GM12872 (cell line): ENCODE measurements at regions not wholly inside any gene's neighbourhood (a gene's known extent, or its start where the extent isn't known, plus 50 kb on each side); places are given as distances from the start of the nearest gene placed in this dataset.

Source experiments
- TF ChIP-seq, protein P1 (sequence below): IDR thresholded peaks from 3 replicates; pipeline ENCODE4 v1.5.1; 2011; ENCODE audit warnings: low read depth, mild to moderate bottlenecking, low read length, moderate library complexity; ENCODE audit not compliant: insufficient read depth

DNA sequence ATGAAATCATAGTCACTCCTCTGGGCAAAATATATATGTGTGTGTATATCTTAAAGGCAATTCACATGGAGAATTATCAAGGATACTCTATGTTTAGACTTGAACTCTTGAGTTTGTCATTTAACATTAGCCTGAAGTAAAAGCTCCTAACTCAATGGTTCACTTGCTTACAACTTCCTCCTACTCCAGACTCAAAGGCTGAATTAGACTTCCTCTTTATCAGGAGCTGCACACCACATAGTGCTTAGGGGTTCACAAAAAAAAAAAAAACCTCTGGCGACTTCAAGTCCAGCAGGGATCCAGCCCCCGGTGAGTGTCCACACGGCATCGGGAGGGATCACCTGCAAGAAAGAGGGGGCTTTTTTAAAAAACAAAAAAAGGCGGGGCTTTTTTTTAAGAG is 68.2 kb upstream of the LSM14A start:
- TF ChIP-seq, protein P1, sequence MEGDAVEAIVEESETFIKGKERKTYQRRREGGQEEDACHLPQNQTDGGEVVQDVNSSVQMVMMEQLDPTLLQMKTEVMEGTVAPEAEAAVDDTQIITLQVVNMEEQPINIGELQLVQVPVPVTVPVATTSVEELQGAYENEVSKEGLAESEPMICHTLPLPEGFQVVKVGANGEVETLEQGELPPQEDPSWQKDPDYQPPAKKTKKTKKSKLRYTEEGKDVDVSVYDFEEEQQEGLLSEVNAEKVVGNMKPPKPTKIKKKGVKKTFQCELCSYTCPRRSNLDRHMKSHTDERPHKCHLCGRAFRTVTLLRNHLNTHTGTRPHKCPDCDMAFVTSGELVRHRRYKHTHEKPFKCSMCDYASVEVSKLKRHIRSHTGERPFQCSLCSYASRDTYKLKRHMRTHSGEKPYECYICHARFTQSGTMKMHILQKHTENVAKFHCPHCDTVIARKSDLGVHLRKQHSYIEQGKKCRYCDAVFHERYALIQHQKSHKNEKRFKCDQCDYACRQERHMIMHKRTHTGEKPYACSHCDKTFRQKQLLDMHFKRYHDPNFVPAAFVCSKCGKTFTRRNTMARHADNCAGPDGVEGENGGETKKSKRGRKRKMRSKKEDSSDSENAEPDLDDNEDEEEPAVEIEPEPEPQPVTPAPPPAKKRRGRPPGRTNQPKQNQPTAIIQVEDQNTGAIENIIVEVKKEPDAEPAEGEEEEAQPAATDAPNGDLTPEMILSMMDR = no peak

- TF ChIP-seq, protein P1 = no peak
These were observed 67.7 kb upstream of the LSM14A start for GRCh38 chr19:34104557-34104956.

DNA sequence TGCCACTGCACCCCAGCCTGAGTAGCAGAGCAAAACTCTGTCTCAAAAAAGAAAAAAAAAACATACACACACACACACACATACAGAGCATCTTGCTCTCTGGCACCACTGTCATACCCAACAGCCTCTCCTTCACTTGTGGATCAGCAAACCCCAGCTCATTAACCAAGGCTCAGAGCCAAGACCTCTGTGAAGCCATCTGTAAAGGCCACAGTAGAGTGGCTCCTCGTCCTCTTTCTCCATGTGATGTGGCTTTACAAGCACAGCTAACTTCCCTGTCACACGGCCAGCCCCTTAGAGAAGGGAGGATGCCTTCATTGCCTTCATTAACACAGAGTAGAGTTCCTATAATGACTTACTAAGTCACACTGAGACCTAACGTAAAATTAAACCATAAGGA is 62.7 kb upstream of the LSM14A start:
- TF ChIP-seq, protein P1 = no peak

DNA sequence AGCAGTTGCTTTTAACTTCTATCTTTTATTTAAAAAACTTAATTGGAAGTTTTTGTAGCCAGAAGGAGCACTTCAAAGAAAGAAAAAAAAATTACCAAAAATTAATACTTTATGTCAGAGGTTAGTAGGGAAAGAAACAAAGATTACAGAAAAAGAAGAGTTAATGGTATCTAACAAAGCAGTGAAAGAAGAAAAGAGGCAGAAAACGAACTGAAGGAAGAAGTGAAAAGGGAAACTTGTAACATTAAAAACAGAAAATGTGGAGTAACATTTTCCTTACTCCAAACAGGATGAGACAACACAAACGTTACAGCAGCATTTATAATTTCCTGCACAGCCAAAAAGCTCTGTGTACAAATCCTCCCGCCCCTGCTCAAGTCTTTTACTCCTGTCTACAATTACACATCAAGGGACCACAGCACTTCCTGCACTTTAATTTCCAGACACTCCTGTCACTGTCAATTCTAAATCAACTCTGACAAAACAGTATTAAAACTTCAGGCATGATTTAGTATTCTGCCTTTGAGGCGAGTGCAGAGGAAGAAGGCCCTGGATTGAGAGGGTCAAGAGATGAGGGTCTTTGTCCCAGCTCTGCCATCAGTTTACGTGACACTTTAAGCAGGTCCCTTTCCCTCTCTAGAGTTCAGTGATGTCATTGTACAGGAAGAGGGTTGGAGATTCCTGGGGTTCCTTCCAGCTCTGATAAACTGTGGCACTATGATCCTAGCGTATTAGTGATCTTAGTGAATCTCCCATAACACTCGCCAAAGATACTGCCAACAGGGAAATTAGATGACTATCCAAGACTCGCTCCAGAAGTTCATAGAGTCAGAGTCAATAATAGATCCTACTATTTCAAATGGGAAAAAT is 53.2 kb upstream of the LSM14A start:
- TF ChIP-seq, protein P1 = no peak

DNA sequence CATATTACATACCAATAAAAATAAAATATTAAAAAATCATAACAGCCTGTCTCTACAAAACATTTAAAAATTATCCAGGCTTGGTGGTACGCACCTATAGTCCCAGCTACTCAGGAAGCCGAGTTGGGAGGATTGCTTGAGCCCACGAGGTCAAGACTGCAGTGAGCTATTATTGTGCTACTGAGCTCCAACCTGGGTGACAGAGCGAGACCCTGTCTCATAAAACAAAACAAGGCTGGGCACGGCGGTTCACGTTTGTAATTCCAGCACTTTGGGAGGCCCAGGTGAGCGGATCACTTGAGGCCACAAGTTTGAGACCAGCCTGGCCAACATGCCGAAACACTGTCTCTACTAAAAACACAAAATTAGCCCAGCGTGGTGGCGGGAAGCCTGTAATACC is 52.2 kb upstream of the LSM14A start:
- TF ChIP-seq, protein P1 = no peak

DNA sequence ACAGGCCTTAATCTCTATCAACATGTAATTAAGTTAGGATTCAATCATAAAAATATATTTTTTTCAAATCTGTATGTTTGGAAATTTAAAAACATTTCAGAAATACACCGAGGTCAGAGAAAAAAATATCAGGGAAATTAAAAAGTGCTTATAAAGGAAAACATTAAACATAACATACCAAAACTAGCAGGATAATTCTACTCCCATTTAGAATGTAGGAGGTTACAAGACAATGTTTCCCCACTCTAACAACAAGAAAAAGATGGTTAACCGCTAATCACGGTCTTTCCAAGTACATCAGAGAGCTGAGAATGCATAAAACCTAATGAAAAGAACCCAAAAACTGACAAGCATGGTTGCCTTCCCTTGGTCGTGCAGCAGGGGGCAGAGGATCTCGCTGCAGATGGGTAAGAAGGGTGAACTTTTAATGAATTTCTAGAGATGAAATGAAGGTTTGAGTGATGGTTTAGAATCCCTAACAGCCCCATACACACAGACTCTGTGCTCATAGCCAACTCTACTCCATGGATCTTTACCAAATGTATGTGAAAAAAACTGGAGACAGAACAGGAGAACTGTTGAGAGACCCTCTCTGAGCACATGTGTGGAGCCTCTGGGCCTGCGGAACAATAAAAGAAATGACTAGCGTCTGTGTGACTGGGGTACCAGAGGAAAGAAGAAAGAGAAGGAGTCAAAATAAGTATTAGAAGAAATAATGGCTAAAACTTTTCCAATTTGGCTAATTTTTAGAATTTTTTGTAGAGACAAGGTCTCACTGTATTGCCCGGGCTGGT is 51.3 kb upstream of the LSM14A start:
- TF ChIP-seq, protein P1 = peak; percentile 79
